MM.1S (cell line): ENCODE measurements at regions not wholly inside any gene's neighbourhood (a gene's known extent, or its start where the extent isn't known, plus 50 kb on each side); places are given as distances from the start of the nearest gene placed in this dataset.

ENCODE experiments used
- DNase-seq: peaks from one replicate; pipeline ENCODE4 v3.0.0-alpha.2; 2015
- H2AFZ ChIP-seq: fragments of 300-600 bp; sonication (generic); 2 replicates; pipeline ENCODE4 v1.6.0; 2016; ENCODE audit warnings: antibody characterized with exemption, low read length
- H3F3A ChIP-seq: fragments of 300-600 bp; sonication (generic); 2 replicates; pipeline ENCODE4 v1.6.1; 2016; ENCODE audit warnings: mild to moderate bottlenecking, antibody characterized with exemption, low read length, moderate library complexity, mixed read lengths; ENCODE audit not compliant: insufficient read depth
- H3K27ac ChIP-seq: fragments of 300-600 bp; sonication (generic); 2 replicates; pipeline ENCODE4 v1.5.1; 2016; ENCODE audit warnings: mild to moderate bottlenecking, low read length
- H3K27me3 ChIP-seq: fragments of 300-600 bp; sonication (generic); replicated peaks from 2 replicates; pipeline ENCODE4 v1.6.0; 2016; ENCODE audit warnings: low read length; ENCODE audit not compliant: insufficient read depth
- H3K36me3 ChIP-seq: fragments of 300-600 bp; sonication (generic); replicated peaks from 2 replicates; pipeline ENCODE4 v1.6.1; 2016; ENCODE audit warnings: mild to moderate bottlenecking, low read length, mixed read lengths; ENCODE audit not compliant: insufficient read depth
- H3K4me1 ChIP-seq: fragments of 300-600 bp; sonication (generic); 2 replicates; pipeline ENCODE4 v1.6.1; 2016; ENCODE audit warnings: low read length, mixed read lengths
- H3K4me2 ChIP-seq: fragments of 300-600 bp; sonication (generic); 2 replicates; pipeline ENCODE4 v1.6.0; 2016; ENCODE audit warnings: low read depth, low read length
- H3K4me3 ChIP-seq: fragments of 300-600 bp; sonication (generic); 2 replicates; pipeline ENCODE4 v1.5.1; 2016; ENCODE audit warnings: low read length, mixed read lengths
- H3K79me2 ChIP-seq: fragments of 300-600 bp; sonication (generic); 2 replicates; pipeline ENCODE4 v1.6.1; 2016; ENCODE audit warnings: mixed run types, low read length, mixed read lengths
- H3K9ac ChIP-seq: fragments of 300-600 bp; sonication (generic); 2 replicates; pipeline ENCODE4 v1.6.1; 2016; ENCODE audit warnings: low read length, mixed read lengths
- H3K9me2 ChIP-seq: fragments of 300-600 bp; sonication (generic); replicated peaks from 2 replicates; pipeline ENCODE4 v1.6.1; 2016; ENCODE audit warnings: mild to moderate bottlenecking, low read length, mixed read lengths; ENCODE audit not compliant: insufficient read depth
- H3K9me3 ChIP-seq: fragments of 300-600 bp; sonication (generic); replicated peaks from 2 replicates; pipeline ENCODE4 v1.6.1; 2016; ENCODE audit warnings: mild to moderate bottlenecking, low read length, mixed read lengths; ENCODE audit not compliant: insufficient read depth
- H4K20me1 ChIP-seq: fragments of 300-600 bp; sonication (generic); 2 replicates; pipeline ENCODE4 v1.6.1; 2016; ENCODE audit warnings: mild to moderate bottlenecking, low read length, moderate library complexity, mixed read lengths; ENCODE audit not compliant: insufficient read depth
- CTCF ChIP-seq: fragments of 300-600 bp; sonication (generic); IDR thresholded peaks from 2 replicates; pipeline ENCODE4 v1.5.1; 2016; ENCODE audit warnings: antibody characterized with exemption, low read length, mixed read lengths
- EZH2 ChIP-seq: fragments of 300-600 bp; sonication (generic); optimal IDR thresholded peaks from 2 replicates; pipeline ENCODE3; 2017; ENCODE audit warnings: low read depth, mild to moderate bottlenecking, antibody characterized with exemption, low read length, mixed read lengths
- EZH2phosphoT487 ChIP-seq: fragments of 300-600 bp; sonication (generic); IDR thresholded peaks from 2 replicates; pipeline ENCODE4 v1.6.1; 2018; ENCODE audit warnings: antibody characterized with exemption, low read length

GRCh38 chr12:84089356-84089755 lies 823.2 kb downstream of the SLC6A15 start:
- Histone ChIP-seq H3K4me2 (no peak overlapping the region), H2AFZ (no peak overlapping the region), H3K4me1 (no peaks in the 10 kb centered on the region), H3K9me2 (no peaks in the 10 kb centered on the region), H3K27me3 (no peaks in the 10 kb centered on the region), H3K79me2 (no peaks in the 10 kb centered on the region), H3K4me3 (no peak overlapping the region), H4K20me1 (no peaks in the 10 kb centered on the region), H3K9ac (no peak overlapping the region), H3K9me3 (no peaks in the 10 kb centered on the region), H3K27ac (no peak overlapping the region), H3F3A (no peaks in the 10 kb centered on the region), H3K36me3 (no peaks in the 10 kb centered on the region)
- TF ChIP-seq EZH2, result no peak
- no peak for TF ChIP-seq EZH2phosphoT487
- TF ChIP-seq CTCF, result no peak
- DNase-seq, result no peak

- Histone ChIP-seq H3K9me2 (no peaks in the 10 kb centered on the region), H3K36me3 (no peaks in the 10 kb centered on the region), H3K4me2 (no peak overlapping the region), H2AFZ (no peak overlapping the region), H3K9me3 (no peaks in the 10 kb centered on the region), H3K79me2 (no peaks in the 10 kb centered on the region), H3K27me3 (no peaks in the 10 kb centered on the region), H3K27ac (no peak overlapping the region), H3K4me3 (no peak overlapping the region), H4K20me1 (no peaks in the 10 kb centered on the region), H3K4me1 (no peaks in the 10 kb centered on the region), H3F3A (no peaks in the 10 kb centered on the region), H3K9ac (no peak overlapping the region)
- TF ChIP-seq EZH2phosphoT487, result no peak
- TF ChIP-seq EZH2, result no peak
- no peak for TF ChIP-seq CTCF
- DNase-seq, result no peak
These were observed 827.6 kb downstream of the SLC6A15 start for GRCh38 chr12:84085046-84085445.

GRCh38 chr12:84079626-84080025 lies 833.0 kb downstream of the SLC6A15 start:
- no peaks in the 10 kb centered on the region for H3K4me1 ChIP-seq
- TF ChIP-seq CTCF (no peak), EZH2phosphoT487 (no peak), EZH2 (no peak)

GRCh38 chr12:84077679-84078078 lies 834.9 kb downstream of the SLC6A15 start:
- H2AFZ ChIP-seq, result no peak overlapping the region
- TF ChIP-seq EZH2phosphoT487 (no peak), EZH2 (no peak), CTCF (no peak)
- H3K4me1 ChIP-seq, result no peaks in the 10 kb centered on the region
- no peaks in the 10 kb centered on the region; the same call in 1 of the 2 replicates for H4K20me1 ChIP-seq
- no peaks in the 10 kb centered on the region for H3K9me3 ChIP-seq
- H3F3A ChIP-seq, result no peaks in the 10 kb centered on the region
- no peaks in the 10 kb centered on the region for H3K27me3 ChIP-seq
- H3K9ac ChIP-seq, result no peak overlapping the region
- H3K4me2 ChIP-seq, result no peak overlapping the region
- H3K4me3 ChIP-seq, result no peak overlapping the region
- H3K36me3 ChIP-seq, result no peaks in the 10 kb centered on the region
- H3K9me2 ChIP-seq, result no peaks in the 10 kb centered on the region
- no peak overlapping the region for H3K27ac ChIP-seq
- H3K79me2 ChIP-seq, result no peaks in the 10 kb centered on the region
- no peak for DNase-seq

More at GRCh38 chr12:84079626-84080025, 833.0 kb downstream of the SLC6A15 start:
- no peak overlapping the region for H3K9ac ChIP-seq
- no peaks in the 10 kb centered on the region; the same call in 1 of the 2 replicates for H4K20me1 ChIP-seq
- DNase-seq, result no peak
- no peaks in the 10 kb centered on the region for H3K27me3 ChIP-seq
- no peaks in the 10 kb centered on the region for H3K9me3 ChIP-seq
- H3K9me2 ChIP-seq, result no peaks in the 10 kb centered on the region
- no peaks in the 10 kb centered on the region for H3F3A ChIP-seq
- no peaks in the 10 kb centered on the region for H3K36me3 ChIP-seq
- 0 out of 2 replicates have a peak overlapping the region, but pooled peaks have one; percentile 2 for H2AFZ ChIP-seq
- H3K4me3 ChIP-seq, result no peak overlapping the region
- H3K27ac ChIP-seq, result no peak overlapping the region
- no peaks in the 10 kb centered on the region for H3K79me2 ChIP-seq
- peak overlapping the region; percentile 13; the same call in 1 of the 2 replicates for H3K4me2 ChIP-seq
